22Rv1 (cell line): ENCODE measurements at regions not wholly inside any gene's neighbourhood (a gene's known extent, or its start where the extent isn't known, plus 50 kb on each side); places are given as distances from the start of the nearest gene placed in this dataset.

Experiments
- H3K27ac ChIP-seq: fragments of 450-650 bp; 2 replicates; pipeline ENCODE4 v1.5.1; 2017
- CTCF ChIP-seq: fragments of 450-650 bp; IDR thresholded peaks from 2 replicates; pipeline ENCODE4 v1.5.1; 2017; ENCODE audit warnings: mild to moderate bottlenecking
- ZFX ChIP-seq: fragments of 450-650 bp; IDR thresholded peaks from 2 replicates; pipeline ENCODE4 v1.6.1; 2017; ENCODE audit warnings: antibody characterized with exemption, borderline replicate concordance

GRCh38 chr12:124110372-124110883, 137.4 kb downstream of the ZNF664 start:
- no peak overlapping the region for H3K27ac ChIP-seq
- TF ChIP-seq CTCF (no peak), ZFX (no peak)

DNA sequence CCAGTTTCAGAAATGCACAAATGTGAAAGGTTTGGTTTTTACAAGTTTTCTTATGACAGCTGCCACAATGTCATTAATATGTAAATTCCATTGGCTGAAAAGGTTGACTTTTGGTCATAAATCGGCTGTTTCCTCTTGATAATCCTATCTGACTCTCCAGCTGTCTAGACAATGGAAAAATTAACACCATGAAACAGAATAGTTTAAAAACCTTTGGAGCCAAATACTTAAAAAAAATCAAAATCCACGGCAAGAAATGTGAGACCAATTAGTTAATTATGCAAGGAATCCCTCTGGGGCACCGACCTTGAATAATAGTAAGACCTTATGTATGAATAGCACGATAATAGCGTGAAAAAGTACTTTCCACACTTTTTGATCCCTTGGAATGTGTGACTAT, 138.0 kb downstream of the ZNF664 start:
- no peak overlapping the region for H3K27ac ChIP-seq
- TF ChIP-seq CTCF (no peak), ZFX (no peak)

DNA sequence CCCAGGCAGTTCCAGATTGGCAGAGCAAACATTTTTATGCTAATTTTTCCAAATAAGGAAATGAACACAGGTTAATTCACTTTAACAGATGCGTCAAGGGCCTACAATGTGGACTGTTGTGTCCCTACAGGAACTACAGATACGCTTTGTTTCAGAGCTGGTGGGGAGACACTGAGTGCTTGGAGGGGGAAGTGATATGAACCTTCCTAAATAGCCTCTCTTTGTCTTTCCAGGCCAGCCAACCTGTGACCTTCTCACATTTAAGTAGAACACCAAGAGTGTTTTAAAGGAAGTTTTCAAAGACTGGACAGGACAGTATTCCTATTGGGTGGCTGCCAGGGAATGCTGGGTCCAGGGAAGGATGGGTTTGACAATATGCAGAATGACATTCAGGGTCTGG, 141.3 kb downstream of the ZNF664 start:
- TF ChIP-seq CTCF (no peak), ZFX (no peak)
- H3K27ac ChIP-seq, result no peak overlapping the region

DNA sequence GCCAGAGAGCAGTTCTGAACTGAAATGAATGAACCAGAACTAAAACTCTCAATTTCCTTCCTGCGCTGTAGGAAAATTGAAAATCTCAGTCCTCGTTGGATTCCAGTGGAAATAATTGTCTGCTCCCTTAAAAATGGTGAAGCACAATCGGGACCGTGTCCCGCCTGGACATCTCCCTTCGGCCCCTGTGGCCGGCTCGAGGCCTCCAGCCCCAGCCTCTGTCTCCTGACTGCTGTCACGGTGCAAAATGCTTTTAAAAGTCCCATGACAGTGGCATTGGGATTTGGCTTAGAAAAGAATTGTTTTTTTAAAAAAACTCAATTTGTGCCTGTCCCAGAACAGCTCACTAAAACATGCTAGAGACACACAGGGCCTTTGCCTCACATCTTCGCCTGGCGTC, 142.5 kb downstream of the ZNF664 start:
- TF ChIP-seq CTCF (no peak), ZFX (no peak)
- H3K27ac ChIP-seq, result no peak overlapping the region

DNA sequence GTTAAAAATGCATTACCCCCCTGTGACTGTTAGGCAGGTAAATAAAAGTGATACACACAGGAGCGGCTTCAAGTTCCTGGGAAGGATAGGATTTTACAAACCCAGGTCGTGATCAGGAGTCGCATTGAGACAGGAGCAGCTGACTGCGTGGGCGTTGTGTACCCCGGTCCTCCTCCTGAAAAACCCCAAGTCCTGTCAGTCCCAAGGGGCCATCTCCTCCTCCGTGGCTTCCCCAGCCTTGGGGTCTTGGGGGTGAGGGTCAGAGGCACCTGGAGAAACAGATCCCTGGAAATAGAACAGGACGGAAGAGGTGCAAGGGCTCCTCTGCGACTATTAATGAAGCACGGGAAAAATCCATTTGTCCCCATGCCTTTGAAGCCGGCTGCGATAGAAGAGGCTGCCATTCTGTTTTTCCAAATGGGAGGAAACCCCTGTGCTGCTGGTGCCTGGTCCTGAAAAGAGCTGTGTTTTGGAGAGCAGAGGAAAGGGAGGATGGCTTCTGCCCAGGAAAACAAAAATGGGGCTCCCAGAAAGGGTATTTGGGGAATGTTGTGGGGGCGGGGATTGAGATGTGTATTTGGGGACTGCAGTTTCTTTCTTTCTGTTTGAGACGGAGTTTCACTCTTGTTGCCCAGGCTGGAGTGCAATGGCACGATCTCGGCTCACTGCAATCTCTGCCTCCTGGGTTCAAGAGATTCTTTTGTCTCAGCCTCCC, 143.1 kb downstream of the ZNF664 start:
- TF ChIP-seq CTCF (no peak), ZFX (no peak)
- H3K27ac ChIP-seq, result no peak overlapping the region

DNA sequence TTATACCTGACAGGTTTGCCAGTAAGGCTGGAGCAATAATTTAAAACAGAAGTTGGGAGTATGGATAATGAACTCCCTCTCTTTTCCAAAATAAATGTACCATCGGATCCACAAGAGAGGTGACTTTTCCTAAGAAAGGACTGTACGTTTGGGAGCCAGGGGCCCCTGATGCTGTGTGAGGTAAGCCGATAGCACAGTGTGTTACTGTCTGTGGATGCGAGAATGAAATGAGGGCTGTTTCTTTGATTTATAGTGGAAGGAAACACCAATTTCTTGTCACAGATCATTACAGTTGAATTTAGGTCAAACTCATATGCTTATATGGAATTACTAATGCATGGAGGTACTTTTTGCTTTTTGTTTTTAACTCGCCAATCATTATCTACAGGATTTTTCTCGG, 147.7 kb downstream of the ZNF664 start:
- TF ChIP-seq CTCF (no peak), ZFX (no peak)

GRCh38 chr12:124122722-124123121, 149.7 kb downstream of the ZNF664 start:
- no peak overlapping the region for H3K27ac ChIP-seq
- TF ChIP-seq ZFX, result no peak
- TF ChIP-seq CTCF, result no peak

More for the DNA sequence above, 147.7 kb downstream of the ZNF664 start:
- no peak overlapping the region for H3K27ac ChIP-seq
